ENCODE measurements at regions not wholly inside any gene's neighbourhood (a gene's known extent, or its start where the extent isn't known, plus 50 kb on each side); places are given as distances from the start of the nearest gene placed in this dataset.
"Not testable (repeated sequence)": the region's sequence is repeated elsewhere in the genome, so short reads cannot be mapped to it uniquely, and the experiment has no call there.

DNA sequence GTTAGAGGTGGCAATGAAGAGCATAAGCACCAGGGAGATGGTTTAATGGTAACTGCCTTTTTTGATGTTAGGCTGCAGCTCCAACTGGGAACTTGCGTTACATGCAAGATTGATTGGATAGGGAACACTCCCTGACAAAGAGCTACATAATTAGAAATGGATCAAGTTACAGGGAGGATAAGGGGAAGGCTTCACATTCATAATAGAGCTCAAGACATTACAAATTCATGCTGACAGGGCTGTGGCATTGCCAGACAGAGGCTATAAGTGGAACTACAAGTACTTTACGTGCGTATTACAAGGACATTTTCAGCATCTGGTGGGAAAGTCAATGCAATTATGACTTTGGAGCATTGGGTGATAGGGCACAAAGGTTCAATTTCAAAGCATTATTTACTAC lies 55.3 kb upstream of the CCDC80 start:
- not testable (repeated sequence) for H4K91ac ChIP-seq (ENCODE audit: insufficient read length, low read depth, low read length); H3K56ac ChIP-seq (ENCODE audit: insufficient read length, low read depth, low read length); H3K4ac ChIP-seq (ENCODE audit: low read depth, low read length); H3K79me2 ChIP-seq (ENCODE audit: insufficient read depth, low read length); H4K5ac ChIP-seq (ENCODE audit: insufficient read length, low read depth, low read length); H3K27me3 ChIP-seq (ENCODE audit: insufficient read depth, low read length); H3K4me1 ChIP-seq (ENCODE audit: insufficient read depth, low read length); H2BK15ac ChIP-seq (ENCODE audit: low read depth, low read length); H3K23me2 ChIP-seq (ENCODE audit: insufficient read length, low read depth, low read length, poor library complexity, severe bottlenecking); H2AFZ ChIP-seq (ENCODE audit: low read length); H4K20me1 ChIP-seq (ENCODE audit: control insufficient read depth, insufficient read depth, insufficient read length); H2BK20ac ChIP-seq (ENCODE audit: low read depth, low read length, poor library complexity, severe bottlenecking); H3K4me3 Mint-ChIP-seq; H3K9ac ChIP-seq (ENCODE audit: extremely low read depth, insufficient read length, low read length); H3T11ph ChIP-seq (ENCODE audit: low read length); H3K9me3 ChIP-seq (ENCODE audit: control insufficient read depth, low read depth, low read length); H3K9me3 Mint-ChIP-seq; H3K4me2 ChIP-seq (ENCODE audit: insufficient read depth, insufficient read length, low read length); H3K79me1 ChIP-seq (ENCODE audit: insufficient read depth, low read depth, low read length, poor library complexity, severe bottlenecking); H3K27ac Mint-ChIP-seq; H2BK120ac ChIP-seq (ENCODE audit: low read depth, low read length, poor library complexity, severe bottlenecking); H4K8ac ChIP-seq (replicated peaks; ENCODE audit: insufficient read length, low read depth, low read length); H3K27me3 Mint-ChIP-seq (ENCODE audit: low read depth); H2BK5ac ChIP-seq (ENCODE audit: insufficient read length, low read length); DNase-seq; H3K27ac ChIP-seq (ENCODE audit: insufficient read length, low read depth, low read length); H2AK5ac ChIP-seq (ENCODE audit: insufficient read length, low read length); H3K14ac ChIP-seq (ENCODE audit: insufficient read depth, low read length); H3K18ac ChIP-seq (ENCODE audit: insufficient read length, low read depth, low read length); H2BK12ac ChIP-seq (ENCODE audit: insufficient read length, low read depth, low read length); H3K23ac ChIP-seq (ENCODE audit: insufficient read length, low read depth, low read length)
- no CpG with 5 or more reads among the region's 3 CpGs for WGBS (ENCODE audit: extremely low coverage, insufficient read length, low lambda C conversion rate)
- Mint-ChIP-seq H3K36me3 (ENCODE audit: insufficient read depth in 1 of 3, low read depth in 3 of 3) (peaks cover 8 to 18% (median 9%) of the 10 kb centered on the region in 3 experiments), H3K4me1 (peaks cover 20 to 21% of the 10 kb centered on the region in 2 experiments)

DNA sequence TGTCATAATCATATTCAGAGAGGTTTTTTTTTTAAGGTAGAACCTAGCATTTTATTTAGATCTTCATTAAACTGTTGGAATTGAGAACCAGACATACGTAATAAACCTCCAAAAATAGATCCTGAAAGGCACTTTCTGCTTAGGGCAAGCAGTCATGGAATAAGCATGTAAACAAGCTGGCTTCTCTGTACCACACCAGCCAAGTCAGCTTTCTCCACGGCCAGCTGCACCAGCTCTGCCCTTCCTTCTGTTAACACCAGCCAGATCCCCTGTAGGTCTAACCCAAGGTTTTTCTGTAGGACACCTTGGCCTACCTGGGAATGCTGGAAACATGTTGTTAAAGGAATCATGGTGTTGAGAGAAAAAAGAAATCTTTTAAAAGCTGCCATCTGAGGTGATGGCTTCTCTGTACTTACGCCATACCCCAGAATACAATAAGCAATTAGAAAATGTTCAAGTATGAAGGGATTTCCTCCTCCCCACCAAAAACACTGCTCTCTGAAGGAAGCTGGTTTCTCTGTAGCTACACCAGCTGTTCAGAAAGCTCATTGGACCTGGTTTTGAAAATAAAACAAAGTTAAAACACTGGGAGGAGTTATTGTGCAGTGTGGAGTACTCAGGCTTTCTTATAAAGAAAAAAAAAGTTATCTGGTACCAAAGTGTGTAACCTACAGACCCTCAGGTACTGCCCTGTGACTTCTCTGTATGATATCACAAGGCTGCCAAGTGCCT lies 54.6 kb upstream of the CCDC80 start:
- H3K9me3 Mint-ChIP-seq; H2AK5ac ChIP-seq (ENCODE audit: insufficient read length, low read length); H4K8ac ChIP-seq (replicated peaks; ENCODE audit: insufficient read length, low read depth, low read length); H2BK20ac ChIP-seq (ENCODE audit: low read depth, low read length, poor library complexity, severe bottlenecking); H3K9ac ChIP-seq (ENCODE audit: extremely low read depth, insufficient read length, low read length); H3K14ac ChIP-seq (ENCODE audit: insufficient read depth, low read length); H3K27ac Mint-ChIP-seq; H3K18ac ChIP-seq (ENCODE audit: insufficient read length, low read depth, low read length); H4K20me1 ChIP-seq (ENCODE audit: control insufficient read depth, insufficient read depth, insufficient read length); H3K23ac ChIP-seq (ENCODE audit: insufficient read length, low read depth, low read length); H3T11ph ChIP-seq (ENCODE audit: low read length); H2BK120ac ChIP-seq (ENCODE audit: low read depth, low read length, poor library complexity, severe bottlenecking); H3K4me3 Mint-ChIP-seq; H3K23me2 ChIP-seq (ENCODE audit: insufficient read length, low read depth, low read length, poor library complexity, severe bottlenecking); H3K79me1 ChIP-seq (ENCODE audit: insufficient read depth, low read depth, low read length, poor library complexity, severe bottlenecking); H2AFZ ChIP-seq (ENCODE audit: low read length); H3K79me2 ChIP-seq (ENCODE audit: insufficient read depth, low read length); H3K9me3 ChIP-seq (ENCODE audit: control insufficient read depth, low read depth, low read length); H3K27me3 Mint-ChIP-seq (ENCODE audit: low read depth); H2BK12ac ChIP-seq (ENCODE audit: insufficient read length, low read depth, low read length); H3K27me3 ChIP-seq (ENCODE audit: insufficient read depth, low read length); H3K4ac ChIP-seq (ENCODE audit: low read depth, low read length); DNase-seq; H3K56ac ChIP-seq (ENCODE audit: insufficient read length, low read depth, low read length); H4K91ac ChIP-seq (ENCODE audit: insufficient read length, low read depth, low read length); H3K27ac ChIP-seq (ENCODE audit: insufficient read length, low read depth, low read length); H2BK15ac ChIP-seq (ENCODE audit: low read depth, low read length); H2BK5ac ChIP-seq (ENCODE audit: insufficient read length, low read length); H3K4me2 ChIP-seq (ENCODE audit: insufficient read depth, insufficient read length, low read length); H3K4me1 ChIP-seq (ENCODE audit: insufficient read depth, low read length); H4K5ac ChIP-seq (ENCODE audit: insufficient read length, low read depth, low read length): not testable (repeated sequence)
- Mint-ChIP-seq H3K36me3 (ENCODE audit: insufficient read depth in 1 of 3, low read depth in 3 of 3) (peaks cover 8 to 18% (median 9%) of the 10 kb centered on the region in 3 experiments), H3K4me1 (peaks cover 20 to 21% of the 10 kb centered on the region in 2 experiments)
- WGBS (ENCODE audit: extremely low coverage, insufficient read length, low lambda C conversion rate), result no CpG with 5 or more reads among the region's 3 CpGs

All from H9 (cell line).